ENCODE measurements at regions not wholly inside any gene's neighbourhood (a gene's known extent, or its start where the extent isn't known, plus 50 kb on each side); places are given as distances from the start of the nearest gene placed in this dataset.
"Not testable (repeated sequence)": the region's sequence is repeated elsewhere in the genome, so short reads cannot be mapped to it uniquely, and the experiment has no call there.

- not testable (repeated sequence) for TF ChIP-seq POLR2A, CTCF, POLR2AphosphoS5 (IDR thresholded peaks at IDR 0.05)
These were observed 814.4 kb downstream of the GATA3 start for GRCh38 chr10:8868924-8869323.
